ENCODE measurements at regions not wholly inside any gene's neighbourhood (a gene's known extent, or its start where the extent isn't known, plus 50 kb on each side); places are given as distances from the start of the nearest gene placed in this dataset.

- no peak for TF ChIP-seq CTCF (IDR thresholded peaks at IDR 0.05)
- no peak for TF ChIP-seq ZFX (IDR thresholded peaks at IDR 0.05; ENCODE audit: borderline replicate concordance)
Measured at GRCh38 chr9:12391839-12392509, 301.2 kb upstream of the TYRP1 start.

Measured in 22Rv1 (cell line).